ENCODE measurements at regions not wholly inside any gene's neighbourhood (a gene's known extent, or its start where the extent isn't known, plus 50 kb on each side); places are given as distances from the start of the nearest gene placed in this dataset.

DNA sequence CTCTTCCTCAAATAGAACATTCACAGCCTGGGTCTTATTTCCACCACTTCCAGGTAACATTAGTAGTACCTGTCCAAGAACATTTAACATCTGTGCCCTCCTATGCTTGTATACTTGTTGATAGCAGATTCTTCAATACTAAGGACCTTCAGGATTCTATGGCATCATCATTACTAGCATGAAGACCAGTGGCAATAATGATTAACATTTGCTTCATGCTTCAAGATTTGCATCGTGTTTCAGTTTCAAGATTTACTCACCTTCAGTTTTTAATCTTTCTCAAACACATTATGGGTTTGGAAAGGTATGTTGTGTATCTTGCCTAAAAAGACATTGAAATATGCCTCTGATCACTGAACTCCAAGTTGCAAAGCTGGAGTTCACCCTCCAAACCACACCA, 412.8 kb upstream of the NRSN1 start:
- Histone ChIP-seq H3K4me1 (no peaks in the 10 kb centered on the region), H3K27me3 (ENCODE audit: low read depth) (no peaks in the 10 kb centered on the region), H3K36me3 (no peaks in the 10 kb centered on the region), H3K4me3 (no peak overlapping the region), H3K9me3 (replicated peaks) (no peaks in the 10 kb centered on the region), H3K27ac (replicated peaks) (no peak overlapping the region)
- TF ChIP-seq CTCF (IDR thresholded peaks at IDR 0.05; ENCODE audit: borderline replicate concordance), result no peak
- intact Hi-C loops (cut with micrococcal nuclease), result no loop called here
- no peak for DNase-seq

DNA sequence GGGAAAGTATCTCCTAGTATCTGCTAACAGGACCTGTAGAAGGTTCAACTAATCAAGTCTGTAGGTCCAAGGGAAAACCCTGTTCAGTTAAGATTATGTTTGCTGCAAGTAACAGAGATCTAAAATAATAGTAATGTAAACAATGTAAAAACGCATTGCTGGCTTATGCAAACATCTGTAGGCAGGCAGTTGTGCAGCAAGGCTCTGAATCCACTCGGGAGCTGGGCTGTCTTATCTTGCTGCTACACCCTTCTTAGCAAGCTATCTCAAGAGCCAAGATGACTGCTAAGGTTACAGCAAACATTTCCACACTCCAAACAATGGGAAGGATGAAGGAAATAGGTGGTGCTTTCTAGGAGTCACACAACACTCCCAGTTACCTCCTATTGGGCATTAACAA, 397.3 kb upstream of the NRSN1 start:
- no peak for TF ChIP-seq CTCF (IDR thresholded peaks at IDR 0.05; ENCODE audit: borderline replicate concordance)
- intact Hi-C loops (cut with micrococcal nuclease), result no loop called here
- H3K4me1 ChIP-seq, result no peaks in the 10 kb centered on the region
- H3K27me3 ChIP-seq (ENCODE audit: low read depth), result no peaks in the 10 kb centered on the region
- no peaks in the 10 kb centered on the region for H3K9me3 ChIP-seq (replicated peaks)
- H3K4me3 ChIP-seq, result no peak overlapping the region
- no peak overlapping the region for H3K27ac ChIP-seq (replicated peaks)
- no peak for DNase-seq
- H3K36me3 ChIP-seq, result no peaks in the 10 kb centered on the region

DNA sequence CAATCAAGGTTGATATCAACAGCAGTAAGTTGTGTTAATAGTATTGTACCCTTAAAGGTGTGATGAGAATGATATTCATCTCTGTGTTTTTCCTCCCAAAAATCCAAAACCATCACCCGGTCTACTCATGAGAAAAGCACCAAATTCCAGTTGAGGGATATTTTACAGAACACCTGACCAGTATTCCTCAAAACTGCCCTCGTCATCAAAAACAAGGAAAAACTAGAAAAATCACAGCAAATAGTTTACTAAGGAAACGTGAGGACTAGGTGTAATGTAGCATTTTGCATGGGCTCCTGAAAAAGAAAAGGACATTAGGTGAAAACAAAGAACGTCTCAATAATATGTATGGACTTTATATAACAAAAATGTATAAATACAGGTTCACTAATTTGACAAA, 394.4 kb upstream of the NRSN1 start:
- intact Hi-C loops (cut with micrococcal nuclease), result no loop called here

DNA sequence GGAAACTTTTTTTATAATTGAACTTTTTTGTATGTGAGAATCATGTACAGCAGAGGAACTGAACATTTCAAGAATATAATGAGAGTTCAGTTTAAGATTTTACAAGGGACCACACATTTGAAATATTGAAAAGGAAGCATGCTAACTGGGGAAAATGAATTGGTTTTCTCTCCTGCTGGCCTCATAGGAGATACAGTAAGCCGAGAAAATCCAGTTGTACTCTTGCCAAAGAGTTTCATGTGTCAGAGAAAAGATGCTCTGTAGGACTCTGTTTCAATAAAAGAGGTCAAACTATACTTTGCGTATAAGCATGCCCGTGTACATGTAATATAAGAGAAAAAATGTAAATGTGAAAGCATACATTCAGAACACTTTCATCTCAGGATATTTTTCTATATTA, 393.5 kb upstream of the NRSN1 start:
- no peak for TF ChIP-seq CTCF (IDR thresholded peaks at IDR 0.05; ENCODE audit: borderline replicate concordance)
- Histone ChIP-seq H3K4me1 (no peaks in the 10 kb centered on the region), H3K4me3 (no peak overlapping the region), H3K36me3 (no peaks in the 10 kb centered on the region), H3K27ac (replicated peaks) (no peak overlapping the region), H3K27me3 (ENCODE audit: low read depth) (no peaks in the 10 kb centered on the region), H3K9me3 (replicated peaks) (no peaks in the 10 kb centered on the region)
- intact Hi-C loops (cut with micrococcal nuclease), result no loop called here
- DNase-seq, result no peak

More for the DNA sequence above, 394.4 kb upstream of the NRSN1 start:
- Histone ChIP-seq H3K4me1 (no peaks in the 10 kb centered on the region), H3K4me3 (no peak overlapping the region), H3K27ac (replicated peaks) (no peak overlapping the region), H3K36me3 (no peaks in the 10 kb centered on the region), H3K27me3 (ENCODE audit: low read depth) (no peaks in the 10 kb centered on the region), H3K9me3 (replicated peaks) (no peaks in the 10 kb centered on the region)
- no peak for DNase-seq
- no peak for TF ChIP-seq CTCF (IDR thresholded peaks at IDR 0.05; ENCODE audit: borderline replicate concordance)

DNA sequence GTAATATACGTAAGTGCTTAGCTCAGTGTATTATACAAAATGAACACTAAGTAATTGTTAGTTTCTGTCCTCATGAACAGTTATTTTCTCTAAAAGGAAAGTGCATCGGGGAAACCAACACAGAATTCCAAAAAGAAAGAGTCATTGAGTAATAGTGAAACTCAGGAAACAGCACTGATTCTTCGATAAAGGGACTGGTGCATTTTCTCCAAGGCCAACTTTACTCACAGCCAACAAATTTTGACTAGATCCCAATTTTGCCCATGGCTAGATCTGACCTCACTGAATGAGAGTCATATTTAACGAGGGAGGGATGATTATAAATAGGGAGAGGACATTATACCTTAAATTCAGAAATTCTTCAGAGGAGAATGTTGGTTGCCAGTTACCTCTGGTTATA, 390.9 kb upstream of the NRSN1 start:
- intact Hi-C loops (cut with micrococcal nuclease), result no loop called here
- Histone ChIP-seq H3K9me3 (replicated peaks) (no peaks in the 10 kb centered on the region), H3K27ac (replicated peaks) (no peak overlapping the region), H3K4me3 (no peak overlapping the region), H3K27me3 (ENCODE audit: low read depth) (no peaks in the 10 kb centered on the region), H3K36me3 (no peaks in the 10 kb centered on the region), H3K4me1 (no peaks in the 10 kb centered on the region)
- no peak for TF ChIP-seq CTCF (IDR thresholded peaks at IDR 0.05; ENCODE audit: borderline replicate concordance)
- DNase-seq, result no peak

DNA sequence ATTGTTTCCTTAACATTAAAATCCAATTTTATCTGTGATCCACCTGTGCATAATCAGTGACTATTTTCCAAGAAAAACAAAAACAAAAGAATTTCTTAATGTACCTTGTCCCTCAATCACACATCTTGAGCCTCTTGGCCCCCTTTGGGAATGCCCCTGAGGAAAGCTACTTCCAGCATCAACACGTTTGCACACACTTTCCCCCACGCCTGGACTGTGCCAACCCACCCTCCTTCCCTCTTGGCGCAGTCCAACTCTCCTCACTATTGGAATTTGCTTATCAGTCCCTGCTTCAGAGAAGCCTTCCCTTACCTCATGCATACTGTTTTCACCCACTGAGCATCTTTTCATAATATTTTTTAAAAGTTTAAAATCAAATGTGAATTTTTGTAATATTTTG, 389.4 kb upstream of the NRSN1 start:
- no peaks in the 10 kb centered on the region for H3K4me1 ChIP-seq
- DNase-seq, result no peak
- no peaks in the 10 kb centered on the region for H3K27me3 ChIP-seq (ENCODE audit: low read depth)
- H3K4me3 ChIP-seq, result no peak overlapping the region
- no peaks in the 10 kb centered on the region for H3K36me3 ChIP-seq
- H3K9me3 ChIP-seq (replicated peaks), result no peaks in the 10 kb centered on the region
- intact Hi-C loops (cut with micrococcal nuclease), result no loop called here
- H3K27ac ChIP-seq (replicated peaks), result no peak overlapping the region
- TF ChIP-seq CTCF (IDR thresholded peaks at IDR 0.05; ENCODE audit: borderline replicate concordance), result no peak

All from left ventricle myocardium inferior (tissue), 1 donor.